ENCODE measurements at regions not wholly inside any gene's neighbourhood (a gene's known extent, or its start where the extent isn't known, plus 50 kb on each side); places are given as distances from the start of the nearest gene placed in this dataset.
A peak's percentile ranks its signal among the peaks of the same experiment; 100 is the strongest.
"Not testable (repeated sequence)": the region's sequence is repeated elsewhere in the genome, so short reads cannot be mapped to it uniquely, and the experiment has no call there.

- no peak for DNase-seq
These were observed 1440.9 kb upstream of the ADGRL3 start for GRCh38 chr4:59759082-59759825.

GRCh38 chr4:59762344-59762743, 1437.8 kb upstream of the ADGRL3 start:
- no peak for DNase-seq

- DNase-seq: peak; percentile 4
These were observed 1429.4 kb upstream of the ADGRL3 start for GRCh38 chr4:59770601-59771264.

GRCh38 chr4:59772641-59773139, 1427.4 kb upstream of the ADGRL3 start:
- DNase-seq: peak; percentile 17

GRCh38 chr4:59780271-59780670, 1419.9 kb upstream of the ADGRL3 start:
- DNase-seq: not testable (repeated sequence)

GRCh38 chr4:59805176-59805575, 1395.0 kb upstream of the ADGRL3 start:
- no peak for DNase-seq

- DNase-seq: peak; percentile 41
These were observed 1385.6 kb upstream of the ADGRL3 start for GRCh38 chr4:59814402-59815010.

GRCh38 chr4:59818656-59819055, 1381.5 kb upstream of the ADGRL3 start:
- no peak for DNase-seq

GRCh38 chr4:59823311-59823710, 1376.8 kb upstream of the ADGRL3 start:
- DNase-seq: no peak

GRCh38 chr4:59825104-59825503, 1375.0 kb upstream of the ADGRL3 start:
- DNase-seq: no peak

- DNase-seq: no peak
These were observed 1368.4 kb upstream of the ADGRL3 start for GRCh38 chr4:59831746-59832145.

- DNase-seq: no peak
These were observed 1365.2 kb upstream of the ADGRL3 start for GRCh38 chr4:59834943-59835342.

- no peak for DNase-seq
These were observed 1362.4 kb upstream of the ADGRL3 start for GRCh38 chr4:59837751-59838150.

GRCh38 chr4:59838236-59838635, 1361.9 kb upstream of the ADGRL3 start:
- DNase-seq: no peak

GRCh38 chr4:59841698-59842097, 1358.4 kb upstream of the ADGRL3 start:
- no peak for DNase-seq

- DNase-seq: peak; percentile 19
These were observed 1351.7 kb upstream of the ADGRL3 start for GRCh38 chr4:59848457-59848856.

GRCh38 chr4:59855630-59856352, 1344.3 kb upstream of the ADGRL3 start:
- DNase-seq: no peak

- peak; percentile 50 for DNase-seq
These were observed 1331.1 kb upstream of the ADGRL3 start for GRCh38 chr4:59869056-59869455.

- DNase-seq: no peak
These were observed 1330.6 kb upstream of the ADGRL3 start for GRCh38 chr4:59869559-59869958.

GRCh38 chr4:59881632-59882031, 1318.5 kb upstream of the ADGRL3 start:
- DNase-seq: no peak

- DNase-seq: no peak
These were observed 1295.8 kb upstream of the ADGRL3 start for GRCh38 chr4:59904331-59904730.

- DNase-seq: no peak
These were observed 1279.7 kb upstream of the ADGRL3 start for GRCh38 chr4:59920416-59920815.

- no peak for DNase-seq
These were observed 1274.8 kb upstream of the ADGRL3 start for GRCh38 chr4:59925290-59925689.
